ENCODE measurements at regions not wholly inside any gene's neighbourhood (a gene's known extent, or its start where the extent isn't known, plus 50 kb on each side); places are given as distances from the start of the nearest gene placed in this dataset.

- peaks cover 61% of the 10 kb centered on the region for H3K27me3 ChIP-seq (replicated peaks; ENCODE audit: insufficient read depth, low read depth, low read length, poor library complexity)
- POLR2A ChIA-PET (ENCODE audit: low non-redundant PET) = interaction anchor here (0.6 kb wide), 1 partner anchor 10 kb away, joined by 15 read pairs; no protein-coding TSS in a partner anchor
- H3K4me3 ChIP-seq (ENCODE audit: low read depth, low read length, poor library complexity, severe bottlenecking) = no peak overlapping the region
- H3K36me3 ChIP-seq (ENCODE audit: insufficient read depth, low read length, poor library complexity, severe bottlenecking) = no peaks in the 10 kb centered on the region
- no TSS peak for BruUV-seq (replicated peaks)
- no peaks in the 10 kb centered on the region for H3K4me1 ChIP-seq (ENCODE audit: insufficient read depth, low read length, poor library complexity, severe bottlenecking)
- intact Hi-C loops (cut with micrococcal nuclease; ENCODE audit: unreplicated experiment) = loop anchor here (10.0 kb wide), 1 partner anchor 248 kb away; no protein-coding TSS in a partner anchor
- DNase-seq (ENCODE audit: low spot score) = no peak
- no peaks in the 10 kb centered on the region for H3K9me3 ChIP-seq (ENCODE audit: low read depth, low read length, poor library complexity, severe bottlenecking)
- CTCF ChIA-PET = no interaction called here
- no peak overlapping the region for H3K27ac ChIP-seq (ENCODE audit: low read depth, low read length, poor library complexity, severe bottlenecking)
- no peak for TF ChIP-seq CTCF (conservative IDR thresholded peaks at IDR 0.05; ENCODE audit: low read depth, low read length)
- no peak for TF ChIP-seq EZH2 (IDR thresholded peaks at IDR 0.05; ENCODE audit: borderline replicate concordance, low read depth, low read length, poor library complexity, severe bottlenecking)
Observed at GRCh38 chr1:60223158-60223557, 149.6 kb upstream of the C1orf87 start.

GRCh38 chr1:60222360-60223115, 149.0 kb upstream of the C1orf87 start:
- ChIA-PET POLR2A (ENCODE audit: low non-redundant PET) (no interaction called here), CTCF (no interaction called here)
- H3K4me3 ChIP-seq (ENCODE audit: low read depth, low read length, poor library complexity, severe bottlenecking) = no peak overlapping the region
- no peaks in the 10 kb centered on the region for H3K9me3 ChIP-seq (ENCODE audit: low read depth, low read length, poor library complexity, severe bottlenecking)
- no peak for TF ChIP-seq CTCF (conservative IDR thresholded peaks at IDR 0.05; ENCODE audit: low read depth, low read length)
- TF ChIP-seq EZH2 (IDR thresholded peaks at IDR 0.05; ENCODE audit: borderline replicate concordance, low read depth, low read length, poor library complexity, severe bottlenecking) = no peak
- no TSS peak for BruUV-seq (replicated peaks)
- H3K36me3 ChIP-seq (ENCODE audit: insufficient read depth, low read length, poor library complexity, severe bottlenecking) = no peaks in the 10 kb centered on the region
- intact Hi-C loops (cut with micrococcal nuclease; ENCODE audit: unreplicated experiment) = loop anchor here (10.0 kb wide), 1 partner anchor 248 kb away; no protein-coding TSS in a partner anchor
- peaks cover 61% of the 10 kb centered on the region for H3K27me3 ChIP-seq (replicated peaks; ENCODE audit: insufficient read depth, low read depth, low read length, poor library complexity)
- H3K27ac ChIP-seq (ENCODE audit: low read depth, low read length, poor library complexity, severe bottlenecking) = no peak overlapping the region
- H3K4me1 ChIP-seq (ENCODE audit: insufficient read depth, low read length, poor library complexity, severe bottlenecking) = no peaks in the 10 kb centered on the region
- DNase-seq (ENCODE audit: low spot score) = no peak

- ChIA-PET CTCF (no interaction called here), POLR2A (ENCODE audit: low non-redundant PET) (no interaction called here)
- Histone ChIP-seq H3K4me1 (ENCODE audit: insufficient read depth, low read length, poor library complexity, severe bottlenecking) (no peaks in the 10 kb centered on the region), H3K4me3 (ENCODE audit: low read depth, low read length, poor library complexity, severe bottlenecking) (no peak overlapping the region), H3K27ac (ENCODE audit: low read depth, low read length, poor library complexity, severe bottlenecking) (no peak overlapping the region), H3K27me3 (replicated peaks; ENCODE audit: insufficient read depth, low read depth, low read length, poor library complexity) (peaks cover 12% of the 10 kb centered on the region), H3K9me3 (ENCODE audit: low read depth, low read length, poor library complexity, severe bottlenecking) (no peaks in the 10 kb centered on the region), H3K36me3 (ENCODE audit: insufficient read depth, low read length, poor library complexity, severe bottlenecking) (no peaks in the 10 kb centered on the region)
- no peak for TF ChIP-seq EZH2 (IDR thresholded peaks at IDR 0.05; ENCODE audit: borderline replicate concordance, low read depth, low read length, poor library complexity, severe bottlenecking)
- TF ChIP-seq CTCF (conservative IDR thresholded peaks at IDR 0.05; ENCODE audit: low read depth, low read length) = no peak
- DNase-seq (ENCODE audit: low spot score) = no peak
- no TSS peak for BruUV-seq (replicated peaks)
- intact Hi-C loops (cut with micrococcal nuclease; ENCODE audit: unreplicated experiment) = no loop called here
Observed at GRCh38 chr1:60213253-60213652, 139.7 kb upstream of the C1orf87 start.

Data from A673 (cell line).